ENCODE measurements at regions not wholly inside any gene's neighbourhood (a gene's known extent, or its start where the extent isn't known, plus 50 kb on each side); places are given as distances from the start of the nearest gene placed in this dataset.

DNA sequence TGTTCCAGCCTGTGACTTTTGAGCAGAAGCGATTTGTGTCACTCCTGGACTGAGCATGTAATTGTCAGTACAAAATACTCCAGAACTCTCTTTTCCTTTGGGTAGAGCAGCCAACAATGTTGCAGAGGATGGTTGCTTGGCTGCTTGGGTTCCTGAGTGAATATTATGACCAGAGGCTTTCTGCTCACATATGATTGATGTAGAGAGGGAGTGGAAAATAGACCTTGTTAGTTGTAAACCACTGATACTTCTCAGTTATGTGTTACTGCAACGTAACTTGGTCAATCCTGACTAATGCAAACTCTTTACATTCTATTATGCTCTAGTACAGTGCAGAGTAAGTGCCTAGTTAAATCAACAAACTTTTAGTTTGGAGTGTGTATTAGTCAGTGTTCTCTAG lies 322.6 kb upstream of the KCNH8 start:
- no peak for DNase-seq

DNA sequence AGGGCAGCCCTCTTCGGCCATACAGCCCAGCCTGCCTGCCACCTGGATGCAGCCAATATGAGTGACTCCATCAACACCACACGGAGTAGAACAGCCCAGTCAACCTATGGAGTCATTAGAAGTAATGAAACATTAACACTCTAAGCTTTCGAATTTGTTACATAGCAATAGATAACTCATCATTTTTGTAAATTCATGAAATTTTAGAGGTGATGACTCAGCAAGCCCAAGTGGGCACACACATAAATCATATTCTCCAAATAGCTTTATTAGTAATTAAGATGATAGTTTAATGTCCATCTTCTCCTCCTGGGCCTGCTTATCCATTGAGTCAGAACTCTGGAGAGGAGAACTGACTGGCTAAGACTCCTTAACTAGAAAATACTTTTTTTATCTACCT lies 335.0 kb upstream of the KCNH8 start:
- DNase-seq, result no peak

DNA sequence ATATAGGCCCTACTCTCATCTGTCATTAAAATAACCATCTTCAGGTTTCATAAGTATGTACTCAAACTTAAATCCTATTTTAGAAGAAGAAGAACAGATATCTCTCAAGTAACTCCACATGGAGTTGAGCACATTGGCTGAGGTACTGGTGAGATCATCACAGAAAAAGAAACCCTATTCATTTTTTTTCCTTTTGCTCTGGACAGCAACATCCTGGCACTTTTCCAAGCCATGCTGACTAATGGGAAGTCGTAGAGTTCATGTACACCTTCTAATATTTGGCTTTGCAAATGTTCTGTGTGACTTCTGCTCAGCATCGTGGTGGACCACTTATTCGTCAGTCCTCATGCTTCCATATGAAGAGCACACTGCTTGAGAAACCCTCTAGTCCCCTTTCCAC lies 336.0 kb upstream of the KCNH8 start:
- DNase-seq, result no peak

DNA sequence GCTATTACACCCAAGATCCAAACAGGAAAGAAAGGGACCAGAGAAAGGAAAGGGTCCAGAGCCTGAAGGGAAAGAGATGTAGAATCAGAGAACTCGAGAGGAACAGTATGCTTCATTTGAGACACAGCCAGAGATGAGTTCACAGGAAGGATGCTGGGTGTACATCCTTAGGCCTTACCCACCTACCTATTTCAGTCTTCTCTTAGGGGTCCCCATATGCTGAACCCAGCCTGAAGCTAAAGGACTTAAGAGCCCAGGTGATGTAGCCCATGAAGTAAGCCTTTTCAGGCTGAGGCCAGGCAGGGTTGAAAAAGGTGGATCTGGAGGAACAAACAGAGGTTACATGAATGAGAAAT lies 338.0 kb upstream of the KCNH8 start:
- no peak for DNase-seq

DNA sequence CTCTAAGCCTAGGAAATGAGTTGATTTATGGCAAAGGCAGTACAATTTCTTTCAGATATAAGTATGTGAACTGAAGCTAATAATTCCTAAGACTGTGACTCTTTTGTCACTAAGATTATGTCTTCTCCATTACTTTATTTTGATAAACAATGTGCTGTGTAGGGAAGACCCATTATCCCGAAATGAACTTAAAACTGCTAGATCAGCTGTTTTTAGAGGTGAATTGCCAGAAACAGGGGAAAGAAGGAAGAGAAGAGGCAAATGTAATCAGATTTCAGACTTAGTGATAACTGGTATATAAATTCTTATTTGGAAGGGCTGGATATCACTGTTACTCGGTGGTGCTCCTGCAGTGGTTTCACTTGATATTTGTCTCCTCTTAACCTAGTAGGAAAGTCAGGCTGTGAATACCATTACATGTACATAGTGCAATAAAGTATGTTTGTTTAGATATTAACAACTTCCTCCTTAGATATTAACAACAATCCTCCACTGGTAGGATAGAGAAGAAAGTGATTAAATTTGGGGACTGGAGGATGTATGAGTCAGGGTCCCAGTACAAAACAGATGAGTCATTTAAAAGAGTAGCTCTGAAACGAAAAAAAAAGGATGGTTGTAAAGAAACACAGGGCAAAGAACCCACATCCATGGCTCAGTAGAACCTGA lies 338.5 kb upstream of the KCNH8 start:
- DNase-seq, result no peak

DNA sequence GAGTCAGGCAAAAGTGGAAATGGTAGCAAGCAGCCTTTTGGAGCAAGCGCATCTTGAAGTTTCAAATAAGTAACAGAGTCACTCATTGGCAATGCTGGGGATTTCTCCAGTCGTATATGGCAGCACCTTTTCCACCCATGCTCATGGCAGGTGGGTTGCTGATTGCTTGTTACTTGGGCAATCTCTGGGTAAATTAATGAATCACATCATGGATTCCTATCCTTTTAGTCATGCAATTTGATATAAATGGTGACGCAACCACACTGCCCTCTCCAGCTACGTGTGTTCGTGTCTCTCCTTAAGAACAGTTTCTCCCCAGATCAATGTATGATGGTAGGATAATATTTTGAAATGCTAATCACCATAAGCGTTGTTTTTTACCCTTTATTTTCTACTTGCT lies 339.9 kb upstream of the KCNH8 start:
- no peak for DNase-seq

DNA sequence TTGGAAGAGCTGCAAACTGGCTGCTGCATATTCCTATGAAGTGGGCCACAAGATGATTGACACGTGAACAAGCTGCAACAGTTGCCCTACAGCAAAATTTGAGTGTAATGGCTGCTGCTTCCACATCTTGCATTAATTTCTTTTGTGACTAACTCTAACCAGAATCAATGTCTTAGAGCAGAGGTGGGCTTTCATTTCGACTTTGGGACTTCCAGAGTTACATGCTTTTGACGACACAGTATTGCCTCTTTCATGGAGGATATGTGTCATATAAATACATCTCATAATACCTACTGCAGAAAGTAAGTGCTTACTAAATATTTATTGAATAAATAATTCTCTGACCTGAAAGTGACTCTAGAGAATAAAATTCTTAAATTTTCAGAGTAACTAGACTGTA lies 340.7 kb upstream of the KCNH8 start:
- no peak for DNase-seq

DNA sequence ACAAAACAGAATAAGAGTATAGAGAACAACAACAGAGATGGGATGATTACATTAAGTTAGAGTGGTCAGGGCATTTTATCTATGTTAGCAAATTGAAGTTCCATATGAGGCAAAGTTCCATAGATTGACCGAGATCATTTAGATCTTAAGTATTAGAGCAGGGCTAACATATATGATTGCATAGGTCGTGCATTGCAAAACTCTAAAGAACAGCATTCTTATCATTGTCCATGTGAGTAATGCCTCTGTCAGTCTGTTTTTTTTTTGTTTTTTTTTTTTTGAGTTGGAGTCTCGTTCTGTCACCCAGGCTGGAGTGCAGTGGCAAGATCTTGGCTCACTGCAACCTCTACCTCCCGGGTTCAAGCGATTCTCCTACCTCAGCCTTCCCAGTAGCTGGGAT lies 341.7 kb upstream of the KCNH8 start:
- no peak for DNase-seq

DNA sequence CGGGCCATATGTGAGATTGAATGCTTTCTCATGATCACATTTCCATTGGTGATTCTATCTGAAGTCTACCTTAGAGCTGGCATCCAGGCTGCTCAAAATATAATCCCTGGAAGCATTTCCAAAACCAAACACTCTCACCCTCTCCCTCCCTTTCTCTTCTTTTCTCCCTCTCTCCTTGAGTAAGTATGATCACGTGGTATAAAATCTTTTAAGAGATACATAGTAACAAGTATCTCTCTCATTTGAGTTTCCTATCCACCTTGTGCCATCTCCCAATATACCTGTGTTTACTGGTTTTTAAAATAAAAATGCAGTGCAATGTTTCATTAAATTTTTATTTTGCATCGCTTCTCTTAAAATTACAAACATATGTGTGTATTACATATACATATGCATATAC lies 350.9 kb upstream of the KCNH8 start:
- DNase-seq, result no peak

DNA sequence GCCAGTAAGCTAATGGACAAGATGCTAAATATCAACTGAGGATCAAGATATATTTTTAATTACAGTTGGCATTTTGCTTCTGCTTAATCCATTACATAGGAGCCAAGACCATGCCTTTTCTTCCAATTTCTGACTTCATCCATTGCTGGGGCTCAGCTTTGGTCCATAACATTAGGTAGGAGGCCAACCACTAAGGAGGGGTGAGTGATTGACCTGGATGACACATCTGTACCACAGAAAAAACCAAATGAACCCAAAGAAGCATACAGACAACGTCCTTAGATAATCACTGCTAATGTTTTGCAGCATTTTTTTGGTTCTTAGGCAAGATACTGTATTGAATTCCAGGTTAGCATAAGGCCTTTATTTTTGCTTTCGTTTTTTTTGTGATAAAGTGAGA lies 353.2 kb upstream of the KCNH8 start:
- DNase-seq, result no peak

DNA sequence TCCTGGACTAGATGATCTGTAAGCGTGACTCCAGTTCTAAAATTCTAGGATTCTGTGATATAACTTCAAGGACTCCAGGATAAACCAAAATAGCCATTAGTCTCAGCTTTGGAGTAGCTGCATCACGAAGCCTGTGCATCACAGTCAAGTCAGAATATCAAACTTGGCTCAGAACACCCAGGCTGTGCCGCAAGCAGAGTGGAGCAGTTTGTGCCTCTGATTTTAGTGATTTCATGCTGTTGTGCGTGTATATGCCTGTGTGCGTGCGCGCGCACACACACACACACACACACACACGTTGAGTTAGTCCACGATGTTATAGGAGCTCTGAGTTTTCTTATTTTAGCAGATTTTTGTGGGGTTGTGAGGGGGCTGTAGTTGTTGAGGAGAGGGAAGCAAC lies 356.6 kb upstream of the KCNH8 start:
- no peak for DNase-seq

DNA sequence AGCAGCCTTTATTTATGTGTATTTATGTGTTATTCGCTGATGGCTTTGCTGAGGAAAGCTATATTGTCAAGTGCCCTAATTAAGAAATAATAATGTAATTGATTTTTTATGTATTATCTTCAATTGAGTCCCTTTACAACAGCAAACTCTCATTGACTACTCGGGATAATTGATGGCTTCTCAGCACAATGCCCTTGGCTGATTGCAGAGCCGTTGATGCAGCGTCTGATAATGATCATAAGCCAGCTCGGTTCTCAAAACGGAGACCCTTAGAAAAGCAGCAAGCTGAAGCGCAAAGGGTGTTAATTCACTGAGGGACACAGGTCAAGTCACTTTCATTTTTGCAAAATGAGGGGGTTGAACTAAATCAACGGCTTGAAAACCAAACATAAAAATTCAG lies 357.1 kb upstream of the KCNH8 start:
- no peak for DNase-seq

DNA sequence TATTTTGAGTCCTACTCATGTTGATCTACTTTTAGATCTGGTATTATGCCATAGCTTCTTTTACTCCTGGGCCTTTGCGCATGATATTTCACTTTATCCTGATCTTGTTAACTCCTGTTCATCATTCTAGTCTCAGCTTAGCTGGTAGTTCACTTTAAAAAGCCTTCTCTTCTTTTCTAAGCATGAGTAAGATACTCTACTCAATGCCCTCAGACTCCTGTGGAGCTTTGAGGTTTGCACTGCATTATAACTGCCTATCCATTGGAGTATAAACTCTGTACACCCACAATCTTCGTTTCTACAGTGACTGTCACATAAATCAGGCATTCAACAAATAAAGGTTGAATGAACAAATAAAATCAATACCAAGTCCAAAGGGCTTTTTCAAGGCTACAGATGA lies 357.9 kb upstream of the KCNH8 start:
- DNase-seq, result no peak

DNA sequence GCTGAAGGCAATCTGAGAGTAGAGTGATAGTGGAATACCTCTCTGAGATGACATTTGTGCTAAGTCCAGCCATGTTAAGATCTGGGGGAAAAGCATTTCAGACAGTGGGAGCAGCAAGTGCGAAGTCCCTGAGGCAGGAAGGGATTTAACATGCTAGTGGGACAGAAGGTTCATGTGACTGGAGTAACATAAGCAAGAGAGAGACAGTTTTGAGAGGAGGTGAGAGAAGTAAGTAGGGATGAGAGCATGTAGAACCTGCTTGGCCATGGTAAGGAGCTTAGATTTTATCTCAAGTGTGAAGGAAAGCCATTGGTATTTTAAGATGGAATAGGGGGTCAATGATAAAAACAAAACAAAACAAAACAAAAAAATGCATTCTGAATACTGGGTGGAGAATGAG lies 358.6 kb upstream of the KCNH8 start:
- DNase-seq, result no peak

DNA sequence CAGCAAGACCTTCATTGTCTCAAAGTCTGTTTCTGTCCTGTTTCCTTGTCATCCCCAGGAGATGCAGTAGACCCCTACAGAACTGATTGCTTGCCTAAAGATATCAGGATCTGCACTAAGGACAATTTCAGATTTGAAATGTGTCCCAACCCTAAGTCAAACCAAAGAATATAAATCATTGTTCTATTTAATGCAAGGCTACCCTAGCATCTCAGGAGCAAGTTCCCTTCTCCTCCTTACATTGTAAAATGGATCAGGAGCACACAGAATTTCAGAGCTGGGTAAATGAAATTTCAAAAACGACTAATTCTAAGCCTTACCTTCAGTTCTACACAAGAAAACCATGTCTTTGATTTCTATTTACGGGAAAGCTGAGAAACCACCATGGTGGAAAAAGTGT lies 360.9 kb upstream of the KCNH8 start:
- no peak for DNase-seq

DNA sequence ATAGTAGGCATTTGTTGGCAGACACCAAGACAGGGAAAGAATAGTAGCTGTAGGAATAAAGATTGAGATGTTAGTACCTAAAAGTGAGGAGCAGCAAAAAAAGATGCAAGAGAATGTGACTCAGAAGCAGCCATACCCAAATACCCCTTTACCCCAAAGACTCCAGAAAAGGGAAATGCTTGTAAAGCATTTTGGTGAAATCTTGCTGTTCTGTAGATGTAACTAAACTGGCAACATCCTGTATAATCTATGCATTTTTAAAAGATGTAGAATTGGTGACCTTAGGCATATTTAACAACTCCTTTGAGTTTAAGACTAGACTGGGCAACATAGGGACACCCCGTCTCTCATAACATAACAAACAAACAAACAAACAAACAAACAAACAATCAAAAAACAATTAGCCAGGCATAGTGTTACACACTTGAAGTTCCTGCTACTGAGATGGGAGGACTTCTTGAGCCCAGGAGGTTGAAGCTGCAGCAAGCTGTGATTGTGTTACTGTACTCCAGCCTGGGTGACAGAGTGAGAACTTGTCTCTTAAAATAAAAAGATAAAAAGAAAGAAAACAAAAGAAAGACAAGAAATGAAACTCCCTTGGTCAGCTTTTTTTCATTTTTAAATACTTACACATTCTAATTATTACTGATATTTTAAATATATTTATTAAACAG lies 361.5 kb upstream of the KCNH8 start:
- no peak for DNase-seq

DNA sequence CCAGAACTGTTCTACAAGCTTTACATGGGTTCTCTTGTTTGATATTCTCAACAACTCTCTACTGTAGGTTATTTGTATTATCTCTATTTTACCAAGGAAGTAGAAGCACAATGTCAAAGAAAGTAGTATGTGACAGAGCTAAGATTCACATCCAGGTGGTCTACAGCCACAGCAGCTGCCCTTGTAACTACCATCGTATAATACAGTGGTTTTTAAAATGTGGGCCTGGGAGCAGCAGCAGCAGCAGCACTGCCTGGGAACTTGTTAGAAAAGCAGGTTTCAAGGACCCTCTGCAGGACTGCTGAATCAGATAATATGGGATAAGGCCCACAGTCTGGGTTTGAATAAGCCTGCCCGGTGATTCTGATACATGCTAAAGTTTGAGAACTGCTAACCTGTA lies 357.1 kb upstream of the SATB1 start:
- DNase-seq, result no peak

DNA sequence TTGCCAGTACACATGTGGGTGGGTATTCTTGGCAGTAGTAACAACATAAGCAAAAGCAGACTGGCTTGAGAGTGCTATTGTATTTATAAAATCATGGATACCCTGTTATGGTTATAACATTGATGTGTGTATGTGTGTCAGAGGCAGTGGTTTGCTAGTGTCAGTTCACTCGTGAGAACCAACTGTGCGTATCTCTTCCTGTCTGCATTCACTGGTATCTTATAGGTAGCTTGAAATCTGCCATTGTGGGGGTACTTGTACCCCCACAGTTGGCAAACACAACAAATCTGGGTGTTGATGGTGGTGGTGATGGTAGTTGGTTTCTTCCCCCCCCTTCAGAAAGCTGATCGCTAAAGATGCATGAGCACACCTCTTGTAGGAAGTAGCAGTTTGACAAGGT lies 355.8 kb upstream of the SATB1 start:
- DNase-seq, result no peak

DNA sequence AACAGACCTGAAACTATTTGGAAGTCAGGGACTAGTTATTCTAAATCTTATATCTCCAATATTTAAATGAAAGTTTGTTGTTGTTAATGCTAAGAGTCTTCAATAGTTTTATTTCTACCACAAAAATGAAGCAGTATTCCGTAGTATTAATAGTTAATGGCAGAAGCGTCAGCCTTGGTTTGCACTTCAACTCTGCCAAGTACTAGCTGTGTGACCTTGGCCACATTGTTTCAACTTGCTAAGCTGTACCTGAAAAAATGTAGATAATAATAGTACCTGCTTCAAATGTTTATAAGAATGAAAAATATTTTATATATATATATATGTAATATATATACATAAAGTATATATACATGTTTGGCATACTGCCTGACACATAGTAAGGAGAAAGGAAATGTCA lies 354.6 kb upstream of the SATB1 start:
- DNase-seq, result no peak

DNA sequence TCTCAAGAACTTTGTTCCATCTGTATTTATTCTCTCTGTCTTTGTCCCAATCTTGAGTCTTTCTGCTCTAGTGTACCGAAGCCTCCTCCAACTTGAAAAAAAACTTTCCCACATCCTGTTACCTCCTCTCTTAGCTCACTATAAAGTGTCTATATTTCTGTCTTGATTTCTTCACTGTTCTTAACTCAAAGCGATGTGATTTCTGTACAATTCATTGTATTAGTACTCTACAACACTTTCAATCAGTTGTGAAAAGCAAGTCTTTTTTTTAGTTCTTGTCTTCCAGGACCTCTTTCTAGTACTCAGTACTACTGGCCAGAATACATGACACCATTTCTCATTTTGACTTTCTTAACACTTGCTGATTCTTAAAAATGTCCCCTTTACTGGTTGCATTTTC lies 353.5 kb upstream of the SATB1 start:
- DNase-seq, result no peak

DNA sequence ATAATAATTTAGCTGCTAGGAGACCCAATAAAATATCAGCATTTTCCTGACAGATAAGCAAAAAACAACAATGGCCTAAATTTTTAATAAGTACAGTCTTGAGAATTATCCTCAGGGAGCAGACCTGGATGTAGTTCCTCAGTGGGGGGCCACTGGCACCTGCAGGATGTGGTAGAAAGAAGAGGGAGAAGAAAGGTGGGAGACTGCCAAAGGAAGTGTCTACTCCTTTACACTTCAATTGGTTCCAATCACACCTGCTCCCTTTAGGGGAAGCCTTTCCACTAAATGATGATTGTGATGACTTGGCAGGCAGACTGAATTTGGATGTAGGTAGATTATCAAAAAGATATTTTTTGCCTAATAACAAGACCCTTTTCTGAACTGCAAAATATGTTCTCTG lies 353.0 kb upstream of the SATB1 start:
- no peak for DNase-seq

DNA sequence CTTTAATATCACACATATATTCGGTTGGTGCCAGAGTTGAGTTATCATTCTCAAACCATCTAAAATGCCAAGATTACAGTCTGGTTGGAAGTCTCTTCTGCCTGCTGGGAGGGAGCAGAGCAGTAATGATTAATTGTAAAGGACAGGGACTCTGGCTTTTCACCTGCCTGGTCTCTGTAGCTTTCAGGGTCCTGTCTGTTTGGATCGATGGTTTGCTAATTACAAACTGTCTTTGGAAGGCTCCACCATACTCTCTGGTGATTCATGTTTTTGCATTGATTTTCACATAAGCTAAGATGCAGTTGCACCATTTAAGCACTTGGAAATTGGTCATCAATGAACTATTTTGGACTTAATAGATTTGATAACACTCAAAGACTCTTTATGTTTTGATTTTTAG lies 350.4 kb upstream of the SATB1 start:
- no peak for DNase-seq

DNA sequence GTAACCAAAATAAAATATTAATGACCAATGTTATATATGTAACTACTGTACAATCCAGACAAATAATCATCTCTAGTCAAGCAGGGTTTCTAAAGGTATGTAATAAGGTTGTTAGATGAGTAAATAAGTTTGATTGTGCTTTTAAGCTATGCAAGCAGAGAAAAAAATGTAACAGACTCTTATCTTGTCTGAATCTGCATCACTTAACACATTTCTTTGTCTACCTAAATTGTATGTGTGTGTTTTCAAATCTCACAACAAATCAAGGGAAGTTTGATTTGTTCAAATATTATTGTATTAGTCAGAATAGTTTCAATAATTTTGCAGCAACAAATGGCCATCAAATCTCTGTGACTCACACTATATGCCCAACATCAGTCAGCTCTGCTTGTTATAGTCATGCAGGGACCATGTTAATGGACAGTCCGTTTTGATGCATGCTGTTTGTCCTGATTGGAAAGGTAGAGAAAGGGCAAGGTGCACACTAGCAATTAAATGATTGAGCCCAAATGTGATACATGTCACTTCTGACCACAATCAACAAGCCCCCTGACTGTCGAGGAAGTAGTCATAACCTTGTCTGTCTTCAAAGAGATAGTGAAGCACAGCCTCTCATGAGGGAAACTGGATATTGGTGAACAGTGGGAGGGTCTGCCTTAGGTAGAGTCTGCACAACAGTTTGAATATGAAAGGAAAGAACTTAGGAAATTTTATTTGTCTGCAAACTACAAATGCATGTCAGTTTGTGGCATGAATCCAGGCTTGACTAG lies 349.4 kb upstream of the SATB1 start:
- no peak for DNase-seq

DNA sequence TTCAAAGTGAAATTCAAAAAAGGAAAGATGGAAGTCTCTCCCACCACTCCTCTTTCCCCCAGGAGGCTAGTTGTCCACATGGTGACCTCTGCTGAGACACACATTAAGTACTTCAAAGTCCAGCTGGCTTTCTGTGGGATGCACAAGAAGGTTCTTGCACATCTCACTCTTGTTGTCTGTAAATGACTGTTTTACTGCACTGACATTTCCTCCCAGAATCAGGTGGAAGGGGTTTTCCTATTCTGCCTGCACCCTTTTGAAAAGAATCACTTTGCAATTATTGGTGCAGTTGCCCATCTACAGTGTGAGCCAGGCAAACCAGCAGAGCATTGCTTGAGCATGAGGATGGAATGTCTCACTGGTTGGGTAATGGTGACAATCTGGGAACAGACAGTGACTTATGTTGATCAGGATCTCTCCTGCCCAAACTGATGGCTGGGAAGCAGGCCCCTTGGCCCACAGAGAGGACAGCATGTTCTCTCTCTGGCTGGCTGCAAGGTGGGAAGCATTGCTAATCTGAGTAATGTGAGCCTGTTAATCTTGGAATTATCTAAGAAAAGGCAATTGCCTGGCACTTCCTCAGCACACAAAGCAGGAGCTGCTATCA lies 347.7 kb upstream of the SATB1 start:
- no peak for DNase-seq
